Erythroblast (primary cell): ENCODE measurements at regions not wholly inside any gene's neighbourhood (a gene's known extent, or its start where the extent isn't known, plus 50 kb on each side); places are given as distances from the start of the nearest gene placed in this dataset.

Source experiments
- GATA1 ChIP-seq: IDR thresholded peaks from 2 replicates; pipeline ENCODE4 v1.6.1; 2011; ENCODE audit warnings: low read depth, mild to moderate bottlenecking, control low read depth, low read length, moderate library complexity
- POLR2A ChIP-seq: IDR thresholded peaks from 2 replicates; pipeline ENCODE4 v1.6.1; 2011; ENCODE audit warnings: mild to moderate bottlenecking, low read length

DNA sequence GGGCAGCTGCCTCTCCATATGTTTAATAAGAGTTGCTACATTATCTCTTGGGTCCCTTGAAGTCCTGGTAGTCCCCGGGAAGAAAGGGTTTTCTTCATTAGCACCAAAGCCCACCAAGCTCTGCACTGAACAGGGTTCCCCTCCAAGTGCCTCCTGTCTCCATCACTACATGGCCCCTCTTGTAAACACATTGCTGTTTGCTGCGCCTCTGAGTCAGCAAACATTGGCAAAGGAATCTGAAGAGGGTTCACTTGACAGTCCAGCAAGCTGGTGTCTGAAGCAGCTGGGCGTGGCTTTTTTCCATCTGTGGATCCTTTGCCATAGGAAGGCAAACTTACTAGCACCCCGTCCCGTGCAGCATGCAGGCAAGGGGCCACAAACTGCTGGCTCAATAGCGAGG, 82.8 kb downstream of the TEX51 start:
- TF ChIP-seq POLR2A (no peak), GATA1 (no peak)
